ENCODE measurements at regions not wholly inside any gene's neighbourhood (a gene's known extent, or its start where the extent isn't known, plus 50 kb on each side); places are given as distances from the start of the nearest gene placed in this dataset.

DNA sequence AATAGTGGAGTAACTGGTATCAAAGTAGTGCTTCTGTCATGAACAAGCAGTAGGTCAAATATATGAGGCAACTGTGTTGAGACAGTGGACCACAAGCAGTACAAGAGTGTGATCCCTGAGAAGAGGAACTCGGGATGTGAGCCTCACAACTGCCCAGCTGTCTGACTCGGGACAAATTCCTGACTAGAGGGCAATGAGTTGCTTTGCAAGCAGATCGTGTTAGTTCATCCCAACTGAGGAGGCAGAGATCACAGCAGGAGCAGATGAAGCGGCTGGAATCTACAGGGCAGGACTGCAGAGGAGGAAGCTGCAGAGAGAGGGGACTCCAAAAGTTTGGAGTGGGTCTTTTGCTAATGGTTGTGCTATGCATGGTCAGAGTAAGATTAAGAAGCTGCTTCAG, 741.1 kb downstream of the DIAPH3 start:
- Histone ChIP-seq H3K9ac (ENCODE audit: control insufficient read depth, insufficient read depth, low read length) (no peak overlapping the region), H2AFZ (ENCODE audit: control insufficient read depth, low read depth, low read length) (no peak overlapping the region), H4K20me1 (ENCODE audit: control insufficient read depth, insufficient read depth) (no peaks in the 10 kb centered on the region), H3K4me1 (ENCODE audit: control insufficient read depth, insufficient read depth, low read length) (no peaks in the 10 kb centered on the region), H3K4me3 (no peak overlapping the region), H3K9me3 (replicated peaks; ENCODE audit: control insufficient read depth, insufficient read depth, low read length) (no peaks in the 10 kb centered on the region), H3K36me3 (ENCODE audit: control insufficient read depth in 2 of 2, insufficient read depth in 2 of 2, low read length in 1 of 2) (no peaks in the 10 kb centered on the region), H3K4me2 (ENCODE audit: control insufficient read depth, insufficient read depth) (no peak overlapping the region), H3K27me3 (replicated peaks in 1 of 2; ENCODE audit: control insufficient read depth in 2 of 2, insufficient read depth in 2 of 2, low read length in 1 of 2) (no peaks in the 10 kb centered on the region), H3K79me2 (ENCODE audit: control insufficient read depth, insufficient read depth, low read length) (no peaks in the 10 kb centered on the region), H3K27ac (ENCODE audit: control insufficient read depth, insufficient read depth) (no peak overlapping the region)
- ChIA-PET RAD21 (ENCODE audit: unreplicated experiment) (no interaction called here), POLR2A (no interaction called here), CTCF (no interaction called here), SMC1A (ENCODE audit: uncharacterized antibody, unreplicated experiment) (no interaction called here)
- DNase-seq (ENCODE audit: low read depth, low spot score) (no peak), FAIRE-seq (no peak), ATAC-seq (no peak)
- no TSS peak for BruUV-seq (replicated peaks)
- intact Hi-C loops (cut with micrococcal nuclease; ENCODE audit: unreplicated experiment) (no loop called here), in situ Hi-C loops (cut with MboI) (no loop called here)
- 2% methylated on average over 4 of the region's 4 CpGs for WGBS (ENCODE audit: insufficient coverage, insufficient replicate concordance, low lambda C conversion rate, missing lambda C conversion rate)
- TF ChIP-seq KAT2A (conservative IDR thresholded peaks at IDR 0.05; ENCODE audit: control insufficient read depth, low read depth, low read length) (no peak), ATF7 (IDR thresholded peaks at IDR 0.05; ENCODE audit: low read depth) (no peak)

DNA sequence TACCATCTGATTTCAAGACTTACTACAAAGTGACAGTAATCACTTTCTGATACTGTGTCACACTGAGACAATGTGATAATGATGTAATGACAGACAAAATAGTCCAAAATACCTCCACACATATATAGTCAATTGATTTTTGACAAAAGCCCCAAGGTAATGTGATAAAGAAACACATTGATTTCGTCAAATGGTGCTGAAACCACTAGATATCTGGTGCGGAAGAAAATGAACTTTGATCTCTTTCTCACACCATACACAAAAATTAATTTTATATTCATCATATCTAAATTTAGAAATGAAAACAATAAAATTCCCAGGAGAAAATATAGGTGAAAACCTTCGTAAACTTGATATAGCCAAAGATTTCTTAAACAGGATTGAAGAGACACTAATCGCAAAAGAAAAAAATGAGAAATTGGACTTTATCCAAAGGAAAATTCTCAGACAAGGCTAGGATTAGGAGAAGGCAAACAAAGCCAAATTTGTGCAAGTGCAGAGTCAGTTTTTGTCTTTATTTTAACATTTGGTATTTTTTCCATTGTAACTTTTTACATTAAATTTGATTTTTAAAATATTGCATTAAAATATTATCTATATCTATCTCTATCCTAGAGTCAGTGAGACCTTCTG, 739.9 kb downstream of the DIAPH3 start:
- H3K27me3 ChIP-seq (replicated peaks in 1 of 2; ENCODE audit: control insufficient read depth in 2 of 2, insufficient read depth in 2 of 2, low read length in 1 of 2): no peaks in the 10 kb centered on the region
- no peak overlapping the region for H2AFZ ChIP-seq (ENCODE audit: control insufficient read depth, low read depth, low read length)
- H3K9me3 ChIP-seq (replicated peaks; ENCODE audit: control insufficient read depth, insufficient read depth, low read length): no peaks in the 10 kb centered on the region
- POLR2A ChIA-PET: no interaction called here
- BruUV-seq (replicated peaks): no TSS peak
- ATAC-seq (no peak), FAIRE-seq (no peak), DNase-seq (ENCODE audit: low read depth, low spot score) (no peak)
- intact Hi-C loops (cut with micrococcal nuclease; ENCODE audit: unreplicated experiment) (no loop called here), in situ Hi-C loops (cut with MboI) (no loop called here)
- H3K27ac ChIP-seq (ENCODE audit: control insufficient read depth, insufficient read depth): no peak overlapping the region
- no peak overlapping the region for H3K9ac ChIP-seq (ENCODE audit: control insufficient read depth, insufficient read depth, low read length)
- H3K4me3 ChIP-seq: no peak overlapping the region
- CTCF ChIA-PET: no interaction called here
- WGBS (ENCODE audit: insufficient coverage, insufficient replicate concordance, low lambda C conversion rate, missing lambda C conversion rate): 49% methylated on average over 4 of the region's 4 CpGs
- SMC1A ChIA-PET (ENCODE audit: uncharacterized antibody, unreplicated experiment): no interaction called here
- no peaks in the 10 kb centered on the region for H4K20me1 ChIP-seq (ENCODE audit: control insufficient read depth, insufficient read depth)
- no peaks in the 10 kb centered on the region for H3K79me2 ChIP-seq (ENCODE audit: control insufficient read depth, insufficient read depth, low read length)
- no peak for TF ChIP-seq POLR2AphosphoS5 (IDR thresholded peaks at IDR 0.05; ENCODE audit: low read length)
- TF ChIP-seq EED (IDR thresholded peaks at IDR 0.05; ENCODE audit: low read depth): no peak
- no peak for TF ChIP-seq BCL11A (IDR thresholded peaks at IDR 0.05; ENCODE audit: low read depth, low read length)
- TF ChIP-seq SP1 (IDR thresholded peaks at IDR 0.05; ENCODE audit: low read depth, low read length): no peak
- TF ChIP-seq RUNX3 (IDR thresholded peaks at IDR 0.05; ENCODE audit: low read length): no peak
- TF ChIP-seq ZNF622 (IDR thresholded peaks at IDR 0.05): no peak
- no peak for TF ChIP-seq ZBED1 (IDR thresholded peaks at IDR 0.05; ENCODE audit: borderline replicate concordance)
- no peak for TF ChIP-seq EGR1 (IDR thresholded peaks at IDR 0.05; ENCODE audit: borderline replicate concordance in 1 of 2, low read depth in 2 of 2, low read length in 2 of 2)
- TF ChIP-seq PML (IDR thresholded peaks at IDR 0.05; ENCODE audit: low read length): no peak
- H3K36me3 ChIP-seq (ENCODE audit: control insufficient read depth in 2 of 2, insufficient read depth in 2 of 2, low read length in 1 of 2): no peaks in the 10 kb centered on the region
- H3K4me1 ChIP-seq (ENCODE audit: control insufficient read depth, insufficient read depth, low read length): no peaks in the 10 kb centered on the region
- H3K4me2 ChIP-seq (ENCODE audit: control insufficient read depth, insufficient read depth): no peak overlapping the region
- RAD21 ChIA-PET (ENCODE audit: unreplicated experiment): no interaction called here
